Epithelial cell of proximal tubule (primary cell): ENCODE measurements at regions not wholly inside any gene's neighbourhood (a gene's known extent, or its start where the extent isn't known, plus 50 kb on each side); places are given as distances from the start of the nearest gene placed in this dataset.
"Not testable (repeated sequence)": the region's sequence is repeated elsewhere in the genome, so short reads cannot be mapped to it uniquely, and the experiment has no call there.

ENCODE experiments used
- DNase-seq: peaks from one replicate; pipeline ENCODE4 v3.0.0-alpha.2; 2011; ENCODE audit warnings: low read depth
- H3K4me3 ChIP-seq: 2 replicates; pipeline ENCODE4 v1.5.1; 2011; ENCODE audit warnings: low read depth, mild to moderate bottlenecking, low read length
- TF ChIP-seq, protein P1 (sequence below): conservative IDR thresholded peaks from 2 replicates; pipeline ENCODE4 v1.5.1; 2012; ENCODE audit warnings: low read depth, mild to moderate bottlenecking, low read length

DNA sequence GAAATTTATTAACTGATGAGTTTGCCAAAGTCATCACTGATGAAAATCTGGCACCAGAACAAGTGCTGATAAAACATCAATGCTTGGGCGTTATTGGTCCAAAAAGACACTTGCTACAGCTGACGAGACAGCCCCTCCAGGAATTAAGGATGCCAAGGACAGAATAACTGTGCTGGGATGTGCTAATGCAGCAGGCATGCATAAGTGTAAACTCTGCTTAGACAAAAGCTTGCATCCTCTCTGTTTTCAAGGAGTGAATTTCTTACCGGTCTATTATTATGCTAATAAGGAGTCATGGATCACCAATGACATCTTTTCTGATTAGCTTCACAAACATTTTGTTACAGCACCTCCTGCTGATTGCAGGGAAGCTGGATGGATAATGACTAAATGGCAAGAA is 402.0 kb downstream of the LTN1 start:
- H3K4me3 ChIP-seq: no peak overlapping the region
- TF ChIP-seq, protein P1, sequence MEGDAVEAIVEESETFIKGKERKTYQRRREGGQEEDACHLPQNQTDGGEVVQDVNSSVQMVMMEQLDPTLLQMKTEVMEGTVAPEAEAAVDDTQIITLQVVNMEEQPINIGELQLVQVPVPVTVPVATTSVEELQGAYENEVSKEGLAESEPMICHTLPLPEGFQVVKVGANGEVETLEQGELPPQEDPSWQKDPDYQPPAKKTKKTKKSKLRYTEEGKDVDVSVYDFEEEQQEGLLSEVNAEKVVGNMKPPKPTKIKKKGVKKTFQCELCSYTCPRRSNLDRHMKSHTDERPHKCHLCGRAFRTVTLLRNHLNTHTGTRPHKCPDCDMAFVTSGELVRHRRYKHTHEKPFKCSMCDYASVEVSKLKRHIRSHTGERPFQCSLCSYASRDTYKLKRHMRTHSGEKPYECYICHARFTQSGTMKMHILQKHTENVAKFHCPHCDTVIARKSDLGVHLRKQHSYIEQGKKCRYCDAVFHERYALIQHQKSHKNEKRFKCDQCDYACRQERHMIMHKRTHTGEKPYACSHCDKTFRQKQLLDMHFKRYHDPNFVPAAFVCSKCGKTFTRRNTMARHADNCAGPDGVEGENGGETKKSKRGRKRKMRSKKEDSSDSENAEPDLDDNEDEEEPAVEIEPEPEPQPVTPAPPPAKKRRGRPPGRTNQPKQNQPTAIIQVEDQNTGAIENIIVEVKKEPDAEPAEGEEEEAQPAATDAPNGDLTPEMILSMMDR: no peak
- DNase-seq: no peak

- no peak overlapping the region for H3K4me3 ChIP-seq
- no peak for DNase-seq
- TF ChIP-seq, protein P1: no peak
Measured at GRCh38 chr21:28590026-28590425, 402.7 kb downstream of the LTN1 start.

GRCh38 chr21:28588997-28589396 is 403.7 kb downstream of the LTN1 start:
- H3K4me3 ChIP-seq: no peak overlapping the region
- no peak for DNase-seq
- TF ChIP-seq, protein P1: no peak

GRCh38 chr21:28587748-28588147 is 404.9 kb downstream of the LTN1 start:
- TF ChIP-seq, protein P1: no peak
- no peak for DNase-seq
- H3K4me3 ChIP-seq: no peak overlapping the region

- TF ChIP-seq, protein P1: no peak
- H3K4me3 ChIP-seq: no peak overlapping the region
- no peak for DNase-seq
Measured at GRCh38 chr21:28581976-28582375, 410.7 kb downstream of the LTN1 start.

- not testable (repeated sequence) for DNase-seq, H3K4me3 ChIP-seq
Measured at GRCh38 chr21:28581311-28581731, 411.4 kb downstream of the LTN1 start.

DNA sequence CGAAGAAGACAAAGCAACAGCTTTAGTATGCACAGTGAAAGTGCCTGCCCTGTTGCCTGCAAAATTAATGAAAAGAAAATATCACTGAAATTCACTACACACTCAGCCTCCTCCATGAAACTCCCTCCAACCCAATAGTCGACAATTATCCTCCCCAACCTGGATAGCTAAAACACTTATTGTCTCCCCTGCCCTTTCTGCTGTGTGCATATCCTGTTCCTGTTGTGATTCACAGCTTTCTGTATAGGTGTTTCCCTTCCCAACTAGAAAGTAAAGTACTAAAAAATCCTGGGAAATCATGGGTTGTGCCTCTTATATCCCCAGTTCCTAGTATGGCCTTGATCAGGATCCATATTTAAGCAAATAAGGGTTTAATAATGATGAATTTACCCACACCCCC is 412.1 kb downstream of the LTN1 start:
- no peak overlapping the region for H3K4me3 ChIP-seq
- no peak for DNase-seq
- TF ChIP-seq, protein P1: no peak
